HG03558 (cell line): ENCODE measurements at regions not wholly inside any gene's neighbourhood (a gene's known extent, or its start where the extent isn't known, plus 50 kb on each side); places are given as distances from the start of the nearest gene placed in this dataset.
"Not testable (repeated sequence)": the region's sequence is repeated elsewhere in the genome, so short reads cannot be mapped to it uniquely, and the experiment has no call there.

Experiments used
- ATAC-seq: cut with Tn5 transposase; IDR thresholded peaks from one replicate; pipeline ENCODE4 v1.9.1; 2021; ENCODE audit warnings: moderate number of reproducible peaks; ENCODE audit not compliant: unreplicated experiment; ENCODE audit errors: extremely low read depth

GRCh38 chr14:87045246-87045645, 947.7 kb downstream of the GALC start:
- no peak for ATAC-seq

DNA sequence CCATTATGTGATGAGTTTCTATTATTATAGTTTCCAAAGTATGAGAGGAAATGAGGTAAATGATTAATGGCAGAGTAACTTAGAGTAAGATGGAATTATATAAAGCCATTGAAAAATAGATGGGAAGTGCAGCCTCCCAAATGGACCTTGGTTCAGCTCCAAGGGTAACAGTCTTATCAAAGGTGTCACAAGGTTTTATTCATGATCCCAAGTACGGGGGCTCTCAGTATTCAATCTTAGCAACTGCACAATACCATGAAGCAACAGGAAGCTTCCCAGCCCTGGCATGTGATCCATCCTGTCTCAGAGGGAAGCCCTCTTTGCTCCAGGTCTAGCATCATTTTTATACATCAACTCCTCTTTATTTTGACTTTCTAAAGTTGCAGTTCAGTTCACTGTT, 948.2 kb downstream of the GALC start:
- no peak for ATAC-seq

DNA sequence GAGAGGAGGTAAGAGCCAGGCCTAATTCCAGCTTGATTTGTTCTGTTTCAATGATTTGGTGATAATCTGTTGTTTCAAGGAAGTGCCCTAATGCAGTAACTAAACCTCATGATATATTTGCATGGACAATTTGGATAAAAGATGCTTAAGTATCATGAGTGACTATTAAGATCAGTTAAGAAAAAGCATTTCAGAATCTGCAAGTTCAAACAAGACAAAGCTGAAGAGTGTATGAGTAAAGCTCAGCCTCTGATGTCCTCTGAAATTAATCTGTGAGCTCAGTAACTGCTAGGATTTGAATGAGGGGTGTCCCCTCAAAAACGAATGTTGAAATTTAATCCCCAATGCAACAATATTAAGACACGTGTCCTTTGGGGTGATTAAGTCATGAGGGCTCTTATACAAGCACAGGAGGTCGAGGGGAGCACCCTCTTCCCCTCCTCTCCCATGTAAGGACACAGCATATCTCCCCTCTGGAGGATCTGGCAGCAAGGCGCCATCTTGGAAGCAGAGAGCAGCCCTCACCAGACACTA, 949.2 kb downstream of the GALC start:
- no peak for ATAC-seq

GRCh38 chr14:87042354-87042753, 950.6 kb downstream of the GALC start:
- no peak for ATAC-seq

GRCh38 chr14:87041290-87042020, 951.5 kb downstream of the GALC start:
- ATAC-seq: no peak

- ATAC-seq: no peak
These were observed 958.3 kb downstream of the GALC start for GRCh38 chr14:87034680-87035079.

- no peak for ATAC-seq
These were observed 962.8 kb downstream of the GALC start for GRCh38 chr14:87030197-87030596.

- ATAC-seq: not testable (repeated sequence)
These were observed 972.9 kb downstream of the GALC start for GRCh38 chr14:87020106-87020505.

DNA sequence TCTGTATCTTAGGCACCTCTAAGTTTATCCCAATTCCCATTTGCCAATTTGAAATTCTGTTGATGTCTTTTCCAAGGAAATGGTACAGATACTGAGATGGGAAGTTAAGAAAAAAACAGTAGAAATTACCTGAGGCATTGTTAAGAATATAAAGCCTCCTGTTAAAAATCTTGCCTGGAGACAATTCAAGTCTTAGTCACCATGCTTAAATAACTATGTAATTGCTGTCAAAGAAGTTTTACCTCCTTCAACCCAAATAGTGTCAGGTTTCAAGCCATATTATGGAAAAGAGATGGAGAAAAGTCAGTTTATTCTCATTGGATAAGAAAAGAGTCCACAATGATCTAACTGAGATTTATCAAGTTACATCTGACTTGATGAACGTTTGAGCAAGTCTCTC, 974.7 kb downstream of the GALC start:
- ATAC-seq: no peak

GRCh38 chr14:87017335-87017734, 975.6 kb downstream of the GALC start:
- ATAC-seq: no peak

DNA sequence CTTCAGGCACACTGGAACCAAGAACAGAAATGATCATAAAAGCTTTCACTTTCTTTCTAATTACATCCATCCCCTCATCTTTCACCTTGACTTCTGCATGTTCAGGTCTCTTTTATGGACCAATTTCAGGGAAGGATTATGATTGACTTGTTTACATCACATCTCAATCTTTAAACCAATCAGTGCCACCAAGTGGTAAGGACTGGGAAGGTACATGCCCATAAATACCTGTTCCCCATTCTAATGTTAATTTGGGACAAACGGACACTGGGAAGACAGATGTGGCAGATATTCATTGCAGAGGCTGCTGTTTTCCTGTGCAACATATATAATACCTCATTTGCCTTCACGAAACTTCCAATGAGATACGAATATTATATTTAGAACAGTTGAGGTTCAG, 978.1 kb downstream of the GALC start:
- no peak for ATAC-seq

- no peak for ATAC-seq
These were observed 979.4 kb downstream of the GALC start for GRCh38 chr14:87013583-87013982.

- ATAC-seq: no peak
These were observed 984.0 kb downstream of the GALC start for GRCh38 chr14:87008965-87009364.

DNA sequence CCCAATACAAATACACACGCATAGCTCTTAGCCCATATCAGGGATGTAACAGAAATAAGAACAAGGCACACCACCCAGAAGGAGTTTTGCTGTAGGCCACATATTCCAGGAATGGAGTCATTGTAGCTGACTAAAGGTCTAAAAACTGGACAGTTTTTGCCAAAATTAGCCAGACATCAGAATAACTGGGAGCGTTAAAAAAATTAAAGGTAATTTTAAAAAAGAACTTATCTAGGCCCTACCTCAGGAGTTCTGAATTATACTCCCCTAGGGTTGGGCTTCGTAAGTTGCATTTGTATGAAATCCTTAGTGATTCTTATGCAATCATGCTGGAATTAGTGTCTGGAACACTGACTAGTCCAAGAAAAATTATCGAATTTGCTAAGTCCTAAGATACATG, 987.7 kb downstream of the GALC start:
- no peak for ATAC-seq

- no peak for ATAC-seq
These were observed 990.2 kb downstream of the GALC start for GRCh38 chr14:87002776-87003175.

- ATAC-seq: no peak
These were observed 991.6 kb downstream of the GALC start for GRCh38 chr14:87001333-87001732.

DNA sequence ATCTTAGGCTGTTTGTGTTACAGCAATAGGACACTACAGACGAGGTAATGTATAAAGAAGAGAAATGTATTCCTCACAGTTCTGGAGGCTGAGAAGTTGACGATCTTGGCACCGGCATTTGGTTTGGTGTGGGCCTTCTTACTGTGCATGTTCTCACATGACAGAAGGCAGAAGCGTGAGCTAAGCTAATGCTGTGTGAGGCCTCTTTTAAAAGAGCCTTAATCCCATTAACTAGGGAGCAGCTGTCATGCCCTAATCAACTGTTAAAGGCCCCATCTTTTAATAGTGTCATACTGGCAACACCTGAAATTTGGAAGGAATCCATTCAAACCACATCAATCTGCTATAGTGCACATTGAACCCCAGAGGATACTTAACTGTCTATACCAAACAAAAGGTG, 992.9 kb downstream of the GALC start:
- ATAC-seq: no peak

- ATAC-seq: no peak
These were observed 993.9 kb downstream of the GALC start for GRCh38 chr14:86999036-86999435.

DNA sequence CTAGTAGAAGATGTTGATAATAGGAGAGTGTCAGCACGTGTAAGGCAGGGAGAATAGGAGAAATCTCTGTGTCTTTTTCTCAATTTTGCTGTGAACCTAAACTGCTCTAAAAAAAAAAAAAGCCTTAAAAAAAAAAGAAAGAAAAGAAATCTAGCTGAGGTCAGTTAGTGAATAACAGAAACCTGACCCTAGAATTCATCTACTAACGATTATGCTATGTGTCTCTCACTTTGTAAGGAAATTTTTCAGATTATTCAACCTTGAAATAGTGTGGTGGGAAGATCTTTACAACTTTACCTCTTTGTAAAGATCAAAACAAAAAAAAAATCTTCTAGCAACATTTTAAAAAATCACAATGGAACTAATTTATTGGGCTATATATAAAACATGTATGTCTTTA, 995.7 kb downstream of the GALC start:
- no peak for ATAC-seq

DNA sequence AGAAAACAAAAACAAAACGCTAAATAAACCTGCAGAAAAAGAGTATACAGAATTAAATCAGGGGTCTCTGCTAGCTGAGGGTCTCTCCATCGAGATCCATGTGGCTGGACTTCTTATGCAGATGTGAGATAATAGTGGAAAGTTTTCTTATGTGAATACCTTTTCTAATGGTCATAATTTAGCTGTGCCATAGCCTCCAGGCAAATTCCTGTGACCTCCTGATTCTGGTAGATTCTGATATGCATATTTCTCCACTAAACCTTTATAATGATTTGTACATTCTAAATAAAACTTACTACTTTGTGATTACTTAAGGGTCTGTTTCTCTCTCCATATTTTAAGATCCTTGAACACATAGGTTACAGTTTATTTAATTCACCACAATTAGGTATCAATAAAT, 1002.6 kb downstream of the GALC start:
- ATAC-seq: no peak

- no peak for ATAC-seq
These were observed 1003.7 kb downstream of the GALC start for GRCh38 chr14:86989285-86989684.

DNA sequence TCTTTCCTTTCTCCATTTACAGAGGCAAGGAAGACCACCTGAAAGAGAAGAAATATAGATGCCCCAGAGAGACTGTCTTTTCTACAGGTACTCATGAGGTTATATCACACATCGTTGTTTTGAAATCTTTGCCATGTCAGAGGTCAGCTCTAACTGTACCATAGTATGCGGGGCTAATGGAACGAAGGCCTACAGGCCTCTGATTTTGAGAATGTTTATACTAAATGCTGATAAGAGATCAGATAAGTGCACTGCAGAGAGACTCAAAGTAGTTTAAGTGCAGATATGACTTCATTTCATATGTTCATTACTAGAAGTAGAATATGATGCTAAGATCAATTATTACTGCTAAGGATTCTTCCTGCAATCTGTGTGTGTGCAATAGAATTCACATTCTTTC, 1005.0 kb downstream of the GALC start:
- ATAC-seq: no peak
